ENCODE measurements at regions not wholly inside any gene's neighbourhood (a gene's known extent, or its start where the extent isn't known, plus 50 kb on each side); places are given as distances from the start of the nearest gene placed in this dataset.

GRCh38 chr9:106333481-106333880 is 529.5 kb upstream of the ZNF462 start:
- no peak for TF ChIP-seq CTCF (IDR thresholded peaks at IDR 0.05)
- TF ChIP-seq ZFX (IDR thresholded peaks at IDR 0.05; ENCODE audit: borderline replicate concordance), result no peak

Data from 22Rv1 (cell line).